HG03108 (cell line): ENCODE measurements at regions not wholly inside any gene's neighbourhood (a gene's known extent, or its start where the extent isn't known, plus 50 kb on each side); places are given as distances from the start of the nearest gene placed in this dataset.
"Not testable (repeated sequence)": the region's sequence is repeated elsewhere in the genome, so short reads cannot be mapped to it uniquely, and the experiment has no call there.

ENCODE experiments used
- ATAC-seq: cut with Tn5 transposase; IDR thresholded peaks from one replicate; pipeline ENCODE4 v1.9.1; 2021; ENCODE audit warnings: moderate library complexity; ENCODE audit not compliant: unreplicated experiment

- ATAC-seq: no peak
Measured at GRCh38 chr12:127761880-127762279, 505.1 kb upstream of the TMEM132C start.

GRCh38 chr12:127767656-127768055 is 499.3 kb upstream of the TMEM132C start:
- ATAC-seq: no peak

GRCh38 chr12:127770118-127770517 is 496.9 kb upstream of the TMEM132C start:
- no peak for ATAC-seq

- no peak for ATAC-seq
Measured at GRCh38 chr12:127771546-127771945, 495.4 kb upstream of the TMEM132C start.

GRCh38 chr12:127773520-127773919 is 493.4 kb upstream of the TMEM132C start:
- ATAC-seq: no peak

GRCh38 chr12:127774828-127775227 is 492.1 kb upstream of the TMEM132C start:
- no peak for ATAC-seq

- ATAC-seq: no peak
Measured at GRCh38 chr12:127779301-127780045, 487.5 kb upstream of the TMEM132C start.

- no peak for ATAC-seq
Measured at GRCh38 chr12:127780881-127781280, 486.1 kb upstream of the TMEM132C start.

- no peak for ATAC-seq
Measured at GRCh38 chr12:127781336-127781735, 485.6 kb upstream of the TMEM132C start.

- ATAC-seq: no peak
Measured at GRCh38 chr12:127785540-127785939, 481.4 kb upstream of the TMEM132C start.

- no peak for ATAC-seq
Measured at GRCh38 chr12:127785986-127786590, 480.9 kb upstream of the TMEM132C start.

- ATAC-seq: no peak
Measured at GRCh38 chr12:127787544-127787943, 479.4 kb upstream of the TMEM132C start.

GRCh38 chr12:127790376-127790775 is 476.6 kb upstream of the TMEM132C start:
- no peak for ATAC-seq

- ATAC-seq: no peak
Measured at GRCh38 chr12:127791217-127791616, 475.8 kb upstream of the TMEM132C start.

GRCh38 chr12:127797918-127798317 is 469.1 kb upstream of the TMEM132C start:
- ATAC-seq: no peak

- ATAC-seq: no peak
Measured at GRCh38 chr12:127802271-127802670, 464.7 kb upstream of the TMEM132C start.

GRCh38 chr12:127803545-127803944 is 463.4 kb upstream of the TMEM132C start:
- no peak for ATAC-seq

GRCh38 chr12:127809275-127809674 is 457.7 kb upstream of the TMEM132C start:
- ATAC-seq: no peak

- no peak for ATAC-seq
Measured at GRCh38 chr12:127810041-127810440, 456.9 kb upstream of the TMEM132C start.

- not testable (repeated sequence) for ATAC-seq
Measured at GRCh38 chr12:127810459-127810858, 456.5 kb upstream of the TMEM132C start.

- no peak for ATAC-seq
Measured at GRCh38 chr12:127811988-127812387, 455.0 kb upstream of the TMEM132C start.

- no peak for ATAC-seq
Measured at GRCh38 chr12:127813147-127813546, 453.8 kb upstream of the TMEM132C start.

GRCh38 chr12:127819056-127819455 is 447.9 kb upstream of the TMEM132C start:
- ATAC-seq: no peak
